Fibroblast of lung (primary cell): ENCODE measurements at regions not wholly inside any gene's neighbourhood (a gene's known extent, or its start where the extent isn't known, plus 50 kb on each side); places are given as distances from the start of the nearest gene placed in this dataset.

Source experiments
- EZH2 ChIP-seq: IDR thresholded peaks from 2 replicates; pipeline ENCODE4 v1.5.1; 2012; ENCODE audit warnings: low read length, control low read depth, mild to moderate bottlenecking; ENCODE audit errors: missing control alignments
- TF ChIP-seq, protein P1 (sequence below), 2 donors: IDR thresholded peaks in 1 of 2; conservative IDR thresholded peaks in 1 of 2; 1 replicate in 1 of 2; 2 replicates in 1 of 2; pipeline ENCODE4 v1.5.1; 2011 to 2012; ENCODE audit warnings: low read length in 2 of 2, control low read depth in 1 of 2, inconsistent platforms in 1 of 2, low read depth in 1 of 2, mild to moderate bottlenecking in 1 of 2

DNA sequence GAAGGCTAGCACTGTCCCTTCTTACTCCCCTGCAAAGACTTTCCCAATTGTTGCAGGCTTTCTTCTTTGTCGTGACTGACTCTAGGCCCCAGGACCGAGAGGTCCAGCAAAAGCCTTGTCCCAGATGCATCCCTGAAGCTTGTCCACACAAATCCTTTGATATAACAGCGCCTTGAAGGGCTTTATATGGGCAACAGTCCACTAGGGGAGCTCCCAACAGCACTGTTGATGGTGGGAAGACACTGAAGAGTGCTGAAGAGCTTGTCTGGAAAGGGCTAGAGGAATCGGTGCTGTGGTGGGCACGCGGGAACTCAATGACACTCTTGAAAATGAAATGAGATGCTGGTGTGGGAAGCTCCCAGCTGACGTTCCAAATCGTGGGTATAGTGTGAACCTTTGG, 316.1 kb upstream of the CDH4 start:
- no peak for TF ChIP-seq EZH2
- TF ChIP-seq, protein P1, sequence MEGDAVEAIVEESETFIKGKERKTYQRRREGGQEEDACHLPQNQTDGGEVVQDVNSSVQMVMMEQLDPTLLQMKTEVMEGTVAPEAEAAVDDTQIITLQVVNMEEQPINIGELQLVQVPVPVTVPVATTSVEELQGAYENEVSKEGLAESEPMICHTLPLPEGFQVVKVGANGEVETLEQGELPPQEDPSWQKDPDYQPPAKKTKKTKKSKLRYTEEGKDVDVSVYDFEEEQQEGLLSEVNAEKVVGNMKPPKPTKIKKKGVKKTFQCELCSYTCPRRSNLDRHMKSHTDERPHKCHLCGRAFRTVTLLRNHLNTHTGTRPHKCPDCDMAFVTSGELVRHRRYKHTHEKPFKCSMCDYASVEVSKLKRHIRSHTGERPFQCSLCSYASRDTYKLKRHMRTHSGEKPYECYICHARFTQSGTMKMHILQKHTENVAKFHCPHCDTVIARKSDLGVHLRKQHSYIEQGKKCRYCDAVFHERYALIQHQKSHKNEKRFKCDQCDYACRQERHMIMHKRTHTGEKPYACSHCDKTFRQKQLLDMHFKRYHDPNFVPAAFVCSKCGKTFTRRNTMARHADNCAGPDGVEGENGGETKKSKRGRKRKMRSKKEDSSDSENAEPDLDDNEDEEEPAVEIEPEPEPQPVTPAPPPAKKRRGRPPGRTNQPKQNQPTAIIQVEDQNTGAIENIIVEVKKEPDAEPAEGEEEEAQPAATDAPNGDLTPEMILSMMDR (conservative IDR thresholded peaks at IDR 0.05 in 1 of 2, IDR thresholded peaks at IDR 0.05 in 1 of 2; ENCODE audit: low read depth in 1 of 2, low read length in 2 of 2): no peak
